Lower lobe of right lung (tissue), 2 donors: ENCODE measurements at regions not wholly inside any gene's neighbourhood (a gene's known extent, or its start where the extent isn't known, plus 50 kb on each side); places are given as distances from the start of the nearest gene placed in this dataset.

Experiments used
- ATAC-seq, 2 donors: fragments of 200-7000 bp; cut with Tn5 transposase; one replicate each; pipeline ENCODE4 v1.9.1; 2020 to 2022; ENCODE audit warnings: mild to moderate bottlenecking in 2 of 2, moderate library complexity in 2 of 2
- DNase-seq: peaks from one replicate; pipeline ENCODE4 v3.0.0-alpha.2; 2020
- H3K27ac ChIP-seq: fragments of 200-600 bp; one replicate; pipeline ENCODE4 v1.8.0; 2022
- H3K27me3 ChIP-seq: fragments of 200-600 bp; one replicate; pipeline ENCODE4 v1.8.0; 2022; ENCODE audit warnings: low read depth
- H3K36me3 ChIP-seq: fragments of 200-600 bp; one replicate; pipeline ENCODE4 v1.8.0; 2022; ENCODE audit warnings: mild to moderate bottlenecking
- H3K4me1 ChIP-seq: fragments of 200-600 bp; one replicate; pipeline ENCODE4 v1.8.0; 2022
- H3K4me3 ChIP-seq: fragments of 200-600 bp; one replicate; pipeline ENCODE4 v1.8.0; 2022; ENCODE audit warnings: mild to moderate bottlenecking
- H3K9me3 ChIP-seq: fragments of 200-600 bp; one replicate; pipeline ENCODE4 v1.8.0; 2022
- CTCF ChIP-seq: fragments of 200-600 bp; IDR thresholded peaks from one replicate; pipeline ENCODE4 v1.8.0; 2022; ENCODE audit warnings: antibody characterized with exemption, mild to moderate bottlenecking
- intact Hi-C: fragments of 100-400 bp; cut with DNase I; formaldehyde crosslinking; loops from one replicate; pipeline ENCODE4 v1.11.0; 2022
- donor health status: DM: no; HTN: yes; CAD: no; lungs with severe emphysema.

DNA sequence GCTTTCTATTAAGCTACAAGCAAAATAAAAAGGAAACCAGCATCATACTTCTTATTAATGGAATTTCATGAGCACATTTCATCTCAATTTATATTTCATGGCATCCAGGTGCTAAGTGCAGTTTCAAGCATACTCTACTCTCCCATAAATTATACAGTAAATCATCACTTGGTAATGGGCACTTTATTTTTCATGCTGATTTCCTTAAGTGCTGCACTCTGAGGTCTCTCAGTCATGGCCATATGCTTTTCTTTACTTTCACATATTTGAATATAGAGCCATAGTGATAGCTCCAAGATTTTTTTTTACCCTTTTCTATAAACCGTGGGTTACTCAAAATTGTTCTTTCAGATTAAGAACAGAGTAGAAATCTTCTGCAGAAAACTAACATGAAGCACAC, 1505.7 kb upstream of the CADM2 start:
- ATAC-seq (no peak), DNase-seq (no peak)
- H3K27me3 ChIP-seq: no peaks in the 10 kb centered on the region
- H3K36me3 ChIP-seq: no peaks in the 10 kb centered on the region
- H3K4me3 ChIP-seq: no peak overlapping the region
- no peaks in the 10 kb centered on the region for H3K4me1 ChIP-seq
- TF ChIP-seq CTCF: no peak
- intact Hi-C loops: no loop called here
- no peak overlapping the region for H3K27ac ChIP-seq
- no peaks in the 10 kb centered on the region for H3K9me3 ChIP-seq

- ATAC-seq (no peak), DNase-seq (no peak)
- Histone ChIP-seq H3K4me3 (no peak overlapping the region), H3K36me3 (no peaks in the 10 kb centered on the region), H3K4me1 (no peaks in the 10 kb centered on the region), H3K9me3 (no peaks in the 10 kb centered on the region), H3K27me3 (no peaks in the 10 kb centered on the region), H3K27ac (no peak overlapping the region)
- intact Hi-C loops: no loop called here
- TF ChIP-seq CTCF: no peak
Observed at GRCh38 chr3:83454353-83454752, 1504.4 kb upstream of the CADM2 start.

- no peaks in the 10 kb centered on the region for H3K4me1 ChIP-seq
- H3K4me3 ChIP-seq: no peak overlapping the region
- no peak for DNase-seq
- H3K9me3 ChIP-seq: no peaks in the 10 kb centered on the region
- intact Hi-C loops: no loop called here
- no peak for TF ChIP-seq CTCF
- H3K27ac ChIP-seq: no peak overlapping the region
- ATAC-seq: no peak
- H3K27me3 ChIP-seq: no peaks in the 10 kb centered on the region
- H3K36me3 ChIP-seq: no peaks in the 10 kb centered on the region
Observed at GRCh38 chr3:83457551-83457950, 1501.2 kb upstream of the CADM2 start.

- H3K9me3 ChIP-seq: no peaks in the 10 kb centered on the region
- H3K4me3 ChIP-seq: no peak overlapping the region
- intact Hi-C loops: no loop called here
- H3K27ac ChIP-seq: no peak overlapping the region
- ATAC-seq (no peak), DNase-seq (no peak)
- no peaks in the 10 kb centered on the region for H3K4me1 ChIP-seq
- no peaks in the 10 kb centered on the region for H3K36me3 ChIP-seq
- no peak for TF ChIP-seq CTCF
- no peaks in the 10 kb centered on the region for H3K27me3 ChIP-seq
Observed at GRCh38 chr3:83460052-83460451, 1498.7 kb upstream of the CADM2 start.

DNA sequence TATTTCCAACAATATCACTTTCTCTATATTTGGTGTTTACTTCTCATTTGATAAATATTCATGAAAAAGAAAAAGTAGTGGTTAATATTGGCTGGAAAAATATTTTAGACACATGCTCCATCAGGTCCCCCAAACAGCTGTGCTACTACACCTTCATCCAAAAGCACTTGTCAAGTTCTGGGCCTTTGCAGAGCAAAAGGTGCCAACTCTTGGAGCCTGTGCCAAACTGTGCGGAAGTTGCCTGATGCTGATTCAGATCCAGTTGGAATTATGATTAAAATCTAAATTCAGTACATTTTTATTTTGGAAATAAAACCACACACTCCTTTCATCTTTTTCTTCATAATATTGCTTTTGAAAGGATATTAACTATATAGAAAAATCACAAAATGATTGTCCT, 1497.4 kb upstream of the CADM2 start:
- no peaks in the 10 kb centered on the region for H3K27me3 ChIP-seq

More for the DNA sequence above, 1497.4 kb upstream of the CADM2 start:
- Histone ChIP-seq H3K4me1 (no peaks in the 10 kb centered on the region), H3K36me3 (no peaks in the 10 kb centered on the region), H3K27ac (no peak overlapping the region), H3K9me3 (no peaks in the 10 kb centered on the region), H3K4me3 (no peak overlapping the region)
- no peak for DNase-seq
- intact Hi-C loops: no loop called here
- no peak for TF ChIP-seq CTCF
- ATAC-seq: no peak
